ENCODE measurements at regions not wholly inside any gene's neighbourhood (a gene's known extent, or its start where the extent isn't known, plus 50 kb on each side); places are given as distances from the start of the nearest gene placed in this dataset.

DNA sequence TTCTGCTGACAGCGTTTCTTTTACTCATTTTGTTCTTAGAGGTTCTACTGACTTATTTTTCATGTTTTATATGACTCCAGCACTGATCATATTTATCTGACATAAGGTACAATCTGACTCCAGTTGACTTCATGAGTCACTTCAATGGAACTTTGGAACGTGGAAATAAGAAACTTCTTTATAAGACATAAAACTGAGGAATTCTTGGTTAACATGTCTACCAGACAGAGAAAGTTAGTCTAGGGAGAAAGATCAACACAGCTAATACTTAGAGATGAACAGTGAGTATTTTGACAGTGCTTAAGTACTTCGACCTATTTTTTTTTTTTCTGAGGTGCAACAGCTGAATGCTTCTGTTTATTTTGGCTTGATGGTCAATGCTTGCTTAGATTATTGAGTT lies 679.5 kb downstream of the KCNJ2 start:
- no peaks in the 10 kb centered on the region for H3K9me2 ChIP-seq (replicated peaks; ENCODE audit: low read length)
- no peaks in the 10 kb centered on the region for H3K79me2 ChIP-seq (ENCODE audit: low read length)
- H4K20me1 ChIP-seq (ENCODE audit: low read length), result no peaks in the 10 kb centered on the region
- H3K36me3 ChIP-seq (ENCODE audit: low read depth, low read length), result no peaks in the 10 kb centered on the region
- H2AFZ ChIP-seq (ENCODE audit: low read length), result peak overlapping the region; percentile 12; the same call in 1 of the 2 replicates
- peak overlapping the region; percentile 50; the same call in 1 of the 2 replicates for H3K4me2 ChIP-seq (ENCODE audit: low read length)
- no peak overlapping the region for H3K4me3 ChIP-seq (ENCODE audit: low read length)
- ATAC-seq (peak; percentile 94), DNase-seq (peak; percentile 74)
- intact Hi-C loops (cut with micrococcal nuclease), result no loop called here
- no peak for TF ChIP-seq EZH2phosphoT487 (IDR thresholded peaks at IDR 0.05; ENCODE audit: borderline replicate concordance, low read length)
- TF ChIP-seq, protein P1, sequence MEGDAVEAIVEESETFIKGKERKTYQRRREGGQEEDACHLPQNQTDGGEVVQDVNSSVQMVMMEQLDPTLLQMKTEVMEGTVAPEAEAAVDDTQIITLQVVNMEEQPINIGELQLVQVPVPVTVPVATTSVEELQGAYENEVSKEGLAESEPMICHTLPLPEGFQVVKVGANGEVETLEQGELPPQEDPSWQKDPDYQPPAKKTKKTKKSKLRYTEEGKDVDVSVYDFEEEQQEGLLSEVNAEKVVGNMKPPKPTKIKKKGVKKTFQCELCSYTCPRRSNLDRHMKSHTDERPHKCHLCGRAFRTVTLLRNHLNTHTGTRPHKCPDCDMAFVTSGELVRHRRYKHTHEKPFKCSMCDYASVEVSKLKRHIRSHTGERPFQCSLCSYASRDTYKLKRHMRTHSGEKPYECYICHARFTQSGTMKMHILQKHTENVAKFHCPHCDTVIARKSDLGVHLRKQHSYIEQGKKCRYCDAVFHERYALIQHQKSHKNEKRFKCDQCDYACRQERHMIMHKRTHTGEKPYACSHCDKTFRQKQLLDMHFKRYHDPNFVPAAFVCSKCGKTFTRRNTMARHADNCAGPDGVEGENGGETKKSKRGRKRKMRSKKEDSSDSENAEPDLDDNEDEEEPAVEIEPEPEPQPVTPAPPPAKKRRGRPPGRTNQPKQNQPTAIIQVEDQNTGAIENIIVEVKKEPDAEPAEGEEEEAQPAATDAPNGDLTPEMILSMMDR (conservative IDR thresholded peaks at IDR 0.05; ENCODE audit: low read depth, low read length), result no peak
- TF ChIP-seq EZH2 (IDR thresholded peaks at IDR 0.05; ENCODE audit: low read length, unreplicated experiment), result no peak
- no peaks in the 10 kb centered on the region for H3K27me3 ChIP-seq (ENCODE audit: low read length)
- H3K9ac ChIP-seq (ENCODE audit: low read length), result no peak overlapping the region
- no TSS peak for BruUV-seq (replicated peaks)
- H3K9me3 ChIP-seq (ENCODE audit: low read length), result no peaks in the 10 kb centered on the region
- H3K4me1 ChIP-seq (ENCODE audit: insufficient read depth, low read length), result peaks cover 12% of the 10 kb centered on the region
- POLR2A ChIA-PET (ENCODE audit: unreplicated experiment), result no interaction called here
- CTCF ChIA-PET, result no interaction called here
- H3K27ac ChIP-seq (ENCODE audit: low read length), result no peak overlapping the region
- no peaks in the 10 kb centered on the region for H3F3A ChIP-seq (ENCODE audit: low read length, unreplicated experiment)

DNA sequence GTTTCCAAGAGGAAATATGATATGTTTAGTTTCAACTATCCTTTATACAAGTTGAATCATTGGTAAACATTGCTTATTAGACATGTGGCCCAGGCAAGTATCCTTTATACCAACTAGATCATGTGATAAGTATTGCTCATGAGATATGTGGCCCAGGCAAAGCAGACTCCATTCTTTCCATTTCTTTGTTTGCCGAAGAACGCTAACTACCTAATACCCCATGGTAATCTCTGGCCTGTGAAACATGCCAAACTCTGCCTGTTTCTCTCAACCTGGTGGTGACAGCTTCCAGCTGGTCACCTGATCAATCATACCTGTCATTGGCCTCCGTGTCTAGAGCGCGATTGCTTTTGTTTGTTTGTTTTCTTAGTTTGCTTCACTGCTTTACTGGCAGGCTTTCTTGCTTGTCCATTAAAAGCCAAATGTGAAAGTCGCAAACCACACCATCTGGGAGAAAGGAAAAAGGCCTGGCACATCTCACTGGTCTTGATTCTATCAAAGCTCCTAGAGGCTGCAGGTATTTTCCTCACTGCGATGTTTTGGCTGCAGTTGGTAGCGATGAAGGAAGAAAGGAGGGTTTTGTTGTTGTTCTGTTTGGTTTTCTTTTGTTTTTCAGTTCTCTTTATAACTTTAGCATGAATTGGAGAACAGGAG lies 686.2 kb downstream of the KCNJ2 start:
- TF ChIP-seq EZH2phosphoT487 (IDR thresholded peaks at IDR 0.05; ENCODE audit: borderline replicate concordance, low read length), result no peak
- no peak for TF ChIP-seq EZH2 (IDR thresholded peaks at IDR 0.05; ENCODE audit: low read length, unreplicated experiment)
- TF ChIP-seq, protein P1 (conservative IDR thresholded peaks at IDR 0.05; ENCODE audit: low read depth, low read length), result no peak
- no peaks in the 10 kb centered on the region for H3K27me3 ChIP-seq (ENCODE audit: low read length)
- H2AFZ ChIP-seq (ENCODE audit: low read length), result peak overlapping the region; percentile 80
- H3K4me3 ChIP-seq (ENCODE audit: low read length), result peak overlapping the region; percentile 47
- CTCF ChIA-PET, result no interaction called here
- peak overlapping the region; percentile 68 for H3K4me2 ChIP-seq (ENCODE audit: low read length)
- no peaks in the 10 kb centered on the region for H3K9me2 ChIP-seq (replicated peaks; ENCODE audit: low read length)
- POLR2A ChIA-PET (ENCODE audit: unreplicated experiment), result no interaction called here
- H3K4me1 ChIP-seq (ENCODE audit: insufficient read depth, low read length), result peaks cover 20% of the 10 kb centered on the region
- no peaks in the 10 kb centered on the region for H4K20me1 ChIP-seq (ENCODE audit: low read length)
- TSS peak; percentile 24 for BruUV-seq (replicated peaks)
- no peaks in the 10 kb centered on the region for H3K9me3 ChIP-seq (ENCODE audit: low read length)
- peak; percentile 87 for DNase-seq
- peak overlapping the region; percentile 65 for H3K27ac ChIP-seq (ENCODE audit: low read length)
- H3K9ac ChIP-seq (ENCODE audit: low read length), result peak overlapping the region; percentile 13
- H3F3A ChIP-seq (ENCODE audit: low read length, unreplicated experiment), result no peaks in the 10 kb centered on the region
- H3K36me3 ChIP-seq (ENCODE audit: low read depth, low read length), result no peaks in the 10 kb centered on the region
- intact Hi-C loops (cut with micrococcal nuclease), result loop anchor here (10.0 kb wide), 1 partner anchor 229 kb away; no protein-coding TSS in a partner anchor
- H3K79me2 ChIP-seq (ENCODE audit: low read length), result no peaks in the 10 kb centered on the region
- peak; percentile 97 for ATAC-seq

- TF ChIP-seq EZH2phosphoT487 (IDR thresholded peaks at IDR 0.05; ENCODE audit: borderline replicate concordance, low read length) (no peak), EZH2 (IDR thresholded peaks at IDR 0.05; ENCODE audit: low read length, unreplicated experiment) (no peak)
- TF ChIP-seq, protein P1 (conservative IDR thresholded peaks at IDR 0.05; ENCODE audit: low read depth, low read length), result no peak
- H3K9ac ChIP-seq (ENCODE audit: low read length), result no peak overlapping the region
- H4K20me1 ChIP-seq (ENCODE audit: low read length), result no peaks in the 10 kb centered on the region
- no peaks in the 10 kb centered on the region for H3F3A ChIP-seq (ENCODE audit: low read length, unreplicated experiment)
- H3K9me2 ChIP-seq (replicated peaks; ENCODE audit: low read length), result no peaks in the 10 kb centered on the region
- no peaks in the 10 kb centered on the region for H3K79me2 ChIP-seq (ENCODE audit: low read length)
- H3K4me1 ChIP-seq (ENCODE audit: insufficient read depth, low read length), result peaks cover 20% of the 10 kb centered on the region
- DNase-seq, result no peak
- H3K4me3 ChIP-seq (ENCODE audit: low read length), result no peak overlapping the region
- POLR2A ChIA-PET (ENCODE audit: unreplicated experiment), result no interaction called here
- no peaks in the 10 kb centered on the region for H3K9me3 ChIP-seq (ENCODE audit: low read length)
- H3K36me3 ChIP-seq (ENCODE audit: low read depth, low read length), result no peaks in the 10 kb centered on the region
- CTCF ChIA-PET, result no interaction called here
- BruUV-seq (replicated peaks), result no TSS peak
- no peaks in the 10 kb centered on the region for H3K27me3 ChIP-seq (ENCODE audit: low read length)
- no peak overlapping the region for H3K27ac ChIP-seq (ENCODE audit: low read length)
- intact Hi-C loops (cut with micrococcal nuclease), result loop anchor here (10.0 kb wide), 1 partner anchor 227 kb away; no protein-coding TSS in a partner anchor
- no peak for ATAC-seq
- H3K4me2 ChIP-seq (ENCODE audit: low read length), result no peak overlapping the region
- H2AFZ ChIP-seq (ENCODE audit: low read length), result no peak overlapping the region
Measured at GRCh38 chr17:70857351-70857750, 688.0 kb downstream of the KCNJ2 start.
